GM20000 (cell line): ENCODE measurements at regions not wholly inside any gene's neighbourhood (a gene's known extent, or its start where the extent isn't known, plus 50 kb on each side); places are given as distances from the start of the nearest gene placed in this dataset.
"Not testable (repeated sequence)": the region's sequence is repeated elsewhere in the genome, so short reads cannot be mapped to it uniquely, and the experiment has no call there.

Experiments used
- DNase-seq: peaks from one replicate; pipeline ENCODE4 v3.0.0; 2012; ENCODE audit warnings: low spot score
- TF ChIP-seq, protein P1 (sequence below): IDR thresholded peaks from 2 replicates; pipeline ENCODE4 v1.5.1; 2012; ENCODE audit warnings: mild to moderate bottlenecking, control low read depth; ENCODE audit errors: extremely low read depth, missing control alignments

DNA sequence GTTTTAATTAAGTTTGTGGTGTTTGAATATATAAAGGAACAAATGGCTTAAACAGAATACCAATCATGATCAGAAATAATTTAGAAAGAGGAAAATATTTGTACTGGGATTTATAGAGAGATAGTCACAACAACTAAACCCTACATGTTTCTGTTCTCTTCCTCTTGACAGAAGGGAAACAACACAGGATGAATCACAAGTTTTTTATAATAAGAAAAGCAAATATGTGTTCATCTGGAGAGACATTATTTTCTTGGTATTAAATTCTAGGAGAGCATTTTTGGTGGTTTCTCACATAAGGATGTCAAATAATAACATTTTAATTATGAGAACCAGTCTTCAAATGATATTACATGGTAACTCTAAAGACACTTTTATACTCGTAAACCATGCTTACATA is 232.9 kb upstream of the PKP2 start:
- no peak for DNase-seq
- TF ChIP-seq, protein P1, sequence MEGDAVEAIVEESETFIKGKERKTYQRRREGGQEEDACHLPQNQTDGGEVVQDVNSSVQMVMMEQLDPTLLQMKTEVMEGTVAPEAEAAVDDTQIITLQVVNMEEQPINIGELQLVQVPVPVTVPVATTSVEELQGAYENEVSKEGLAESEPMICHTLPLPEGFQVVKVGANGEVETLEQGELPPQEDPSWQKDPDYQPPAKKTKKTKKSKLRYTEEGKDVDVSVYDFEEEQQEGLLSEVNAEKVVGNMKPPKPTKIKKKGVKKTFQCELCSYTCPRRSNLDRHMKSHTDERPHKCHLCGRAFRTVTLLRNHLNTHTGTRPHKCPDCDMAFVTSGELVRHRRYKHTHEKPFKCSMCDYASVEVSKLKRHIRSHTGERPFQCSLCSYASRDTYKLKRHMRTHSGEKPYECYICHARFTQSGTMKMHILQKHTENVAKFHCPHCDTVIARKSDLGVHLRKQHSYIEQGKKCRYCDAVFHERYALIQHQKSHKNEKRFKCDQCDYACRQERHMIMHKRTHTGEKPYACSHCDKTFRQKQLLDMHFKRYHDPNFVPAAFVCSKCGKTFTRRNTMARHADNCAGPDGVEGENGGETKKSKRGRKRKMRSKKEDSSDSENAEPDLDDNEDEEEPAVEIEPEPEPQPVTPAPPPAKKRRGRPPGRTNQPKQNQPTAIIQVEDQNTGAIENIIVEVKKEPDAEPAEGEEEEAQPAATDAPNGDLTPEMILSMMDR: no peak

DNA sequence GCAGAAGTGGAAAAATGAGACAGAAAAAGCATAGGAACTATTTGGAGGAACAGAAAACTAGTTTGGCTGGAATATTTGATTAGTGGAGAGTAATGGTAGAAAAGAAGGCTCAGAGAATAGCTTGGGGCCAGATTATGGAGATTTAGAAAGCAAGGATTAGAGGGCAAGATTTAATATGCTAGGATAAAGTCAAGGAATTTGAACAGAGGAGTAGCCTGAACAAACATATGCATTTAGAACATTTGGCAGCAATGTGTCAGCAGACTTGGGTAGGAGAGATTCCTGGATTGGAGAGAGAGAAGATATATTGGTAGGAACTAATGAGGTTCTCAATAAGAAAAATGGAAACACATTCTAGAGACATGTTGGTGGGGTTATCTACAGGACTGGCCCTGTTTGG is 229.2 kb upstream of the PKP2 start:
- DNase-seq: no peak
- TF ChIP-seq, protein P1: no peak

- TF ChIP-seq, protein P1: no peak
Measured at GRCh38 chr12:33116284-33116683, 219.7 kb upstream of the PKP2 start.

DNA sequence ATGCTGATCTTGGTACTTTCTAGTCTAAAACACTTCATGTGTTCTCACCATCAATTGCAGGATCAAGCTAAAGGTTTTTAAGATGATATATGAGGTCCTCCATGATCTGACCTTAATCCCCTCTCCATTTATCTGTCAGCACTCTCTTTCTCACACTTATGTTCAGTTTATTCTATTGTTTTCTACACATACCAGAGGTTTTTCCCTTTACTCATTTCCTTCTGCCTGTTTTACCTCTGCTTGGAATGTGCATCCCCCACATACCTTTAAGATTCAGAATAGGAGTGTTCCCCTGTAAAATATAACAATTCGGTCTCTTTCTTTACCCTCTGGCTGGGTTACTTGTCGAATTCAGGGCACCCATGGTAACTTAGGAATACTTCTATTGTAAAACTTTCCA is 219.1 kb upstream of the PKP2 start:
- TF ChIP-seq, protein P1: no peak
- DNase-seq: no peak

More at GRCh38 chr12:33116284-33116683, 219.7 kb upstream of the PKP2 start:
- no peak for DNase-seq

DNA sequence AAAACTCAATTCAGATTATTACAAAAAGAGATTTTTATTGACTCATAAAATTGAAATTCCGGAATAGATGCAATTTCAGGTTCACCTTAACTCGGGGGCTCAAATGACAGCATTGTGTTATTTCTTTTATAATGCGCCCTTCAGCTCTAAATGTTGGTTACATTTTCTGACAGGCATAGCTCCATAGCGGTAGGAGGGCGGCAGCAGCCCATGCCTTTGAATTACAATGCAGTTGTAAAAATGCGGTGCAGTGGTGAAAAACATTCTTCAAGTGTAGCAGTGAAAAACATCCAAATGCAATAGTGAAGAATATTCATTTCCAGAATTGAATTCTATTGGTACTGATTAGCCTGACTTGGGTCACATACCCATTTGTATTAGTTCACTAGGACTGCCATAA is 215.3 kb upstream of the PKP2 start:
- no peak for DNase-seq
- TF ChIP-seq, protein P1: no peak

DNA sequence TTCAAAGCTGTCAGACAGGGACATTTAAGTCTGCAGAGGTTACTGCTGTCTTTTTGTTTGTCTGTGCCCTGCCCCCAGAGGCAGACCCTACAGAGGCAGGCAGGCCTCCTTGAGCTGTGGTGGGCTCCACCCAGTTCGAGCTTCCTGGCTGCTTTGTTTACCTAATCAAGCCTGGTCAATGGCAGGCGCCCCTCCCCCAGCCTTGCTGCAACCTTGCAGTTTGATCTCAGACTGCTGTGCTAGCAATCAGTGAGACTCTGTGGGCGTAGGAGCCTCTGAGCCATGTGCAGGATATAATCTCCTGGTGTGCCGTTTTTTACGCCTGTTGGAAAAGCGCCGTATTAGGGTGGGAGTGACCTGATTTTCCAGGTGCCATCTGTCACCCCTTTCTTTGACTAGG is 211.2 kb upstream of the PKP2 start:
- not testable (repeated sequence) for DNase-seq

GRCh38 chr12:33093534-33093933 is 197.0 kb upstream of the PKP2 start:
- no peak for DNase-seq
- TF ChIP-seq, protein P1: no peak

DNA sequence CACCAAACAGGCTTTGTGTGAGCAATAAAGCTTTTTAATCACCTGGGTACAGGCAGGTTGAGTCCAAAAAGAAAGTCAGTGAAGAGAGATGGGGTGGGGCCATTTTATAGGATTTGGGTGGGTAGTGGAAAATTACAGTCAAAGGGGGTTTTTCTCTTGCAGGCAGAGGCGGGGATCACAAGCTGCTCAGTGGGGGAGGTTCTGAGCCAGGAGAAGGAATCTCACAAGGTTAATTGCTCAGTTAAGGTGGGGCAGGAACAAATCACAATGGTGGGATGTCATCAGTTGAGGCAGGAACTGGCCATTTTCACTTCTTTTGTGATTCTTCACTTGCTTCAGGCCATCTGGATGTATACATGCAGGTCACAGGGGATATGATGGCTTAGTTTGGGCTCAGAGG is 191.3 kb upstream of the PKP2 start:
- DNase-seq: not testable (repeated sequence)

- not testable (repeated sequence) for DNase-seq
Measured at GRCh38 chr12:33076401-33076800, 179.8 kb upstream of the PKP2 start.

DNA sequence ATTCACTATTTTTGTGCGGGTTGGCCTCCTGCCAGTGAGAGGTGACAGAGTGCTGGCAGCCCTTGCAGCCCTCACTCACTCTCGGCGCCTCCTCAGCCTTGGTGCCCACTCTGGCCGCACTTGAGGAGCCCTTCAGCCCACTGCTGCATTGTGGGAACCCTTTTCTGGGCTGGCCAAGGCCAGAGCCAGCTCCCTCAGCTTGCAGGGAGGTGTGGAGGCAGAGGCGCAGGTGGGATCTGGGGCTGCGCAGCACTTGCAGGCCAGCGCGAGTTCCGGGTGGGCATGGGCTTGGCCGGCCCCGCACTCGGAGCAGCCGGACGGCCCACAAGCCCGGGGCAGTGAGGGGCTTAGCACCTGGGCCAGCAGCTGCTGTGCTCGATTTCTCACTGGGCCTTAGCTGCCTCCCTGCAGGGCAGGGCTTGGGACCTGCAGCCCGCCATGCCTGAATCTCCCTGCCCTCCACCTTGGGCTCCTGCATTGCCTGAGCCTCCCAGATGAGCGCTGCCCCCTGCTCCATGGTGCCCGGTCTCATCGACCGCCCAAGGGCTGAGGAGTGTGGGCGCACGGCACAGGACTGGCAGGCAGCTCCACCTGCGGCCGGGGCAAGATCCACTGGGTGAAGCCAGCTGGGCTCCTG is 178.7 kb upstream of the PKP2 start:
- DNase-seq: not testable (repeated sequence)
